Panc1 (cell line): ENCODE measurements at regions not wholly inside any gene's neighbourhood (a gene's known extent, or its start where the extent isn't known, plus 50 kb on each side); places are given as distances from the start of the nearest gene placed in this dataset.

Experiments
- POLR2AphosphoS5 ChIP-seq: IDR thresholded peaks from 2 replicates; pipeline ENCODE4 v1.6.1; 2012; ENCODE audit warnings: mild to moderate bottlenecking, low read depth, low read length, moderate library complexity
- REST ChIP-seq, 2 experiments: IDR thresholded peaks; 2 replicates each; pipeline ENCODE4 v1.6.1; 2011 to 2012; ENCODE audit warnings: low read depth in 2 of 2, control low read depth in 1 of 2, low read length in 1 of 2, mild to moderate bottlenecking in 1 of 2, moderate library complexity in 1 of 2; ENCODE audit not compliant: insufficient read depth in 1 of 2
- SIN3A ChIP-seq: IDR thresholded peaks from 2 replicates; pipeline ENCODE4 v1.6.1; 2012; ENCODE audit warnings: low read depth, mild to moderate bottlenecking, low read length, moderate library complexity, borderline replicate concordance; ENCODE audit not compliant: insufficient read depth
- TF ChIP-seq, protein P1 (sequence below): fragments of 450-650 bp; IDR thresholded peaks from 2 replicates; pipeline ENCODE4 v1.5.1; 2017; ENCODE audit warnings: mild to moderate bottlenecking

DNA sequence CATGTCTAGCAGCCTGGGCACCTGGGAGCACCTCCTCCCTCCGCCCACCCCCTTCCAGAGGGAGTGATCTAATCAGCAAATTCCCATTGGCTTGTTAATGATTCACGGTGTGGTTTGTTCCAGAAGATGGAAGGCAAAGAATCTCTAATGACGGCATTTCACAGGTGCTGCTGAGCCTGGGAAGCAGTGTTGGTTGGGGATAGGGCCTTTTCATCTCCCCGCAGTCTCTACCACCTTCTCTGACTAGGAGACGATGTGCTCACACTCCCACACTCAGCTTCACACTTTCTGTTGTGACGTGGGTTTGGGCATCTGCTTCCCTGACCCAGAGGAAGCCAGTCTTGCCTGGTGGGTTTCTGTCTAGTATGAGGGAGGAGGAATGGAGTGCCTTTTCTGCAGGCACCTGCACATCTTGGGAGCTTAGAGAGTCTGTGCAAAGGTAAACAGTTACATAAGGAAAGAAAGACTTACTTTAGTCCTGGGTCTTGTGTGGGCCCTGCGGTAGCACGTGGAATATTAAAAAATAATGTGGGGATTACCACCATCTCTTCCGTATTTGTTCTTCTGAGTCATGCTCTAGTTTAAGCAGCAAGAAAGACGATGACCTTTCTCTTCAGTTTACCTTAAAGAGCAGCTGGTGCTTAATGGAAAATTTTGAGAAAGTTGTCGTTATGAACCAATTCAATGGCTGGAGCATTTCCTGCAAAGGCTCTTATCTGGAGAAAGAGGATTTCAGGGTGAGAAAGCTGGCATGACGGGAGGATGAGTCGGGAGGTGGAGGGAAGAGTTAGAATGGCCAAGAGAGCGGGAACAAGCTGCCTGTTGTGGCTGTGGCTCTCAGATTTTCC is 70.6 kb upstream of the ARHGAP5 start:
- TF ChIP-seq, protein P1, sequence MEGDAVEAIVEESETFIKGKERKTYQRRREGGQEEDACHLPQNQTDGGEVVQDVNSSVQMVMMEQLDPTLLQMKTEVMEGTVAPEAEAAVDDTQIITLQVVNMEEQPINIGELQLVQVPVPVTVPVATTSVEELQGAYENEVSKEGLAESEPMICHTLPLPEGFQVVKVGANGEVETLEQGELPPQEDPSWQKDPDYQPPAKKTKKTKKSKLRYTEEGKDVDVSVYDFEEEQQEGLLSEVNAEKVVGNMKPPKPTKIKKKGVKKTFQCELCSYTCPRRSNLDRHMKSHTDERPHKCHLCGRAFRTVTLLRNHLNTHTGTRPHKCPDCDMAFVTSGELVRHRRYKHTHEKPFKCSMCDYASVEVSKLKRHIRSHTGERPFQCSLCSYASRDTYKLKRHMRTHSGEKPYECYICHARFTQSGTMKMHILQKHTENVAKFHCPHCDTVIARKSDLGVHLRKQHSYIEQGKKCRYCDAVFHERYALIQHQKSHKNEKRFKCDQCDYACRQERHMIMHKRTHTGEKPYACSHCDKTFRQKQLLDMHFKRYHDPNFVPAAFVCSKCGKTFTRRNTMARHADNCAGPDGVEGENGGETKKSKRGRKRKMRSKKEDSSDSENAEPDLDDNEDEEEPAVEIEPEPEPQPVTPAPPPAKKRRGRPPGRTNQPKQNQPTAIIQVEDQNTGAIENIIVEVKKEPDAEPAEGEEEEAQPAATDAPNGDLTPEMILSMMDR = no peak
- TF ChIP-seq REST (IDR thresholded peaks at IDR 0.05; ENCODE audit: insufficient read depth in 1 of 2, low read depth in 2 of 2, low read length in 1 of 2) (no peak), POLR2AphosphoS5 (no peak), SIN3A (no peak)
